Progenitor cell of endocrine pancreas (in vitro differentiated cells): ENCODE measurements at regions not wholly inside any gene's neighbourhood (a gene's known extent, or its start where the extent isn't known, plus 50 kb on each side); places are given as distances from the start of the nearest gene placed in this dataset.
"Not testable (repeated sequence)": the region's sequence is repeated elsewhere in the genome, so short reads cannot be mapped to it uniquely, and the experiment has no call there.

ENCODE experiments used
- DNase-seq: peaks from one replicate; pipeline ENCODE4 v3.0.0; 2021; ENCODE audit warnings: low spot score; ENCODE audit not compliant: unreplicated experiment
- H3K27ac Mint-ChIP-seq: 2 replicates; pipeline ENCODE4 v1.8.0; 2021; ENCODE audit warnings: mild to moderate bottlenecking, moderate library complexity, mixed read lengths
- H3K27me3 Mint-ChIP-seq: 2 replicates; pipeline ENCODE4 v1.8.0; 2021; ENCODE audit warnings: mixed read lengths
- H3K36me3 Mint-ChIP-seq: 2 replicates; pipeline ENCODE4 v1.8.0; 2022; ENCODE audit warnings: mixed read lengths; ENCODE audit not compliant: insufficient read depth
- H3K4me1 Mint-ChIP-seq: 2 replicates; pipeline ENCODE4 v1.8.0; 2021; ENCODE audit warnings: low read depth, mixed read lengths
- H3K4me3 Mint-ChIP-seq: 2 replicates; pipeline ENCODE4 v1.8.0; 2021; ENCODE audit warnings: low read depth, mild to moderate bottlenecking, moderate library complexity, mixed read lengths
- H3K9me3 Mint-ChIP-seq: 2 replicates; pipeline ENCODE4 v1.8.0; 2021; ENCODE audit warnings: low read depth, mixed read lengths
- CTCF ChIP-seq: fragments of 200-600 bp; sonication (generic); IDR thresholded peaks from one replicate; pipeline ENCODE4 v1.5.0; 2021; ENCODE audit warnings: antibody characterized with exemption, mild to moderate bottlenecking; ENCODE audit not compliant: unreplicated experiment

DNA sequence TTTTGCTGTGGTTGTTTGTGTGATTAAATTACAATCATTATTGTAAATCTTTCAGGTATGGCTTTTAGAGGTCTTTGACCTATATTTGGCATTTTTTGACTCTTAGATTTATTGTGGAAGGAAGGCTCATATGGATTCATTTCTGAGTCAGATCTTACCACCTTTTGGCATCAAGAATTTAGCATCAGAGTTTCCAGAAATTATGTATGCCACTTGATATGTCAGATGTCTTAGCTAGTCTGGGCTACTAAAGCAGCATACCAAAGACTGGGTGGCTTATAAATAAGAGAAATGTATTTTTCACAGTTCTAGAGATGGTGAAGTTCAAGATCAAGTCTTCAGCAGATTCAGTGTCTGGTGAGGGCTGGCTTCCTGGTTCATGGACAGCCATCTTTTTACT, 129.5 kb upstream of the PZP start:
- DNase-seq = no peak
- H3K27ac Mint-ChIP-seq = no peak overlapping the region
- H3K4me1 Mint-ChIP-seq = peaks cover 4% of the 10 kb centered on the region
- H3K4me3 Mint-ChIP-seq = no peak overlapping the region
- TF ChIP-seq CTCF = no peak
- peaks cover 10% of the 10 kb centered on the region for H3K36me3 Mint-ChIP-seq
- H3K27me3 Mint-ChIP-seq = no peaks in the 10 kb centered on the region
- peaks cover 13% of the 10 kb centered on the region for H3K9me3 Mint-ChIP-seq

GRCh38 chr12:9336375-9337011, 128.3 kb upstream of the PZP start:
- Mint-ChIP-seq H3K36me3 (peaks cover 10% of the 10 kb centered on the region), H3K9me3 (peaks cover 13% of the 10 kb centered on the region)
- not testable (repeated sequence) for H3K4me1 Mint-ChIP-seq, H3K27me3 Mint-ChIP-seq, H3K27ac Mint-ChIP-seq, DNase-seq, H3K4me3 Mint-ChIP-seq

- Mint-ChIP-seq H3K4me3 (no peak overlapping the region), H3K27me3 (no peaks in the 10 kb centered on the region), H3K9me3 (peaks cover 13% of the 10 kb centered on the region), H3K4me1 (peaks cover 4% of the 10 kb centered on the region), H3K27ac (no peak overlapping the region), H3K36me3 (peaks cover 10% of the 10 kb centered on the region)
- no peak for DNase-seq
- no peak for TF ChIP-seq CTCF
Observed at GRCh38 chr12:9335867-9336266, 127.7 kb upstream of the PZP start.

DNA sequence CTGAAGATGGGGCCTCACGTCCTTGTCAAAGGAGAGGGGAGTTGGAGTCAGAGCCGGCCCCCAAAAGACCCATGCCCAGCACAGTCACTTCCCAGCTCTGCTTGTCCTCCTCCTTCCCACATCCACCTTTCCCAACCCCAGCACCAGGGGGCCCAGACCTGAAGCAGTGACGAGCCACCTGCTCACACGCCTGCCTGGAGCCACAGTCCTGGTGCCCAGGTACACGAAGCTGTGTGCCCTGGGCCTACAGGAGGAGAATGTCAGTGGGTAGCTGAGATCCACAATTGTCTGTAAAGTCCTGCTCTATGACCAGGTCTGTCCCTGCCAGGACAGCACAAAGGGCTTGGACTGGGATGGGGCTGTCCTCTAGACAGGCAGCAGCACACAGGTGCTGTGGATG, 126.8 kb upstream of the PZP start:
- H3K27ac Mint-ChIP-seq = no peak overlapping the region
- peaks cover 13% of the 10 kb centered on the region for H3K9me3 Mint-ChIP-seq
- no peak for TF ChIP-seq CTCF
- H3K4me3 Mint-ChIP-seq = no peak overlapping the region
- H3K27me3 Mint-ChIP-seq = no peaks in the 10 kb centered on the region
- DNase-seq = no peak
- peaks cover 4% of the 10 kb centered on the region for H3K4me1 Mint-ChIP-seq
- H3K36me3 Mint-ChIP-seq = peaks cover 10% of the 10 kb centered on the region

DNA sequence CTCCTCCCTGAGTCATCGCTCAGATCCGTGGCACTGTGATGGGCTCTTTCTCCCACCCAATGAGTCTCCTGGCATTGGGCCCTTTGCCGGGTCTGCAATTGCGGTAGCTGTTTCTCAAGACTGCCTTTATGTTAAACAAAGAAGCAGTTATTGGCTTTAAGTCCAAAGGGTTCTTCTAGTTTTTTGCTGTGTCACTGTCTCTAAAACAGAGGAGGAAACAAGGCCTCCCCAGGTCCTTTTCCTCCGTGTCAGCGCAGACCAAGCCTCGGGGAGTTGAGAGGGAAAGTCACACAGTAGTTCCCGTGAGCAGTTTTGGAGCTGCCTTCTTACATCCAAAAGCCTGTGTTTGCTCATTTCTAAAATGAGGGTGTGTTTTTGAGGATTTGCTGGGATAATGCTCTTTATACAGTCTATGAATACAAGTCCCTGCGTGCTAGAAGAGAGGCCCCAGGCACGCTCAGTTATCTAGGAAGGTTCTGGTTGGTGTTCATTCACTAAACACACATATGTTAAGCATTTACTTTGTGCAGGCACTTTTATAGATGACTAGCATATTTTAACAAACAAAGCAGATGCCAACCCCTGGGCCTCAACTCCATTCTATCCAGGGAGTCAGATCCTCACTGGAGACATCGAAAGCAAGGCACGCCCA, 126.0 kb upstream of the PZP start:
- no peak for DNase-seq
- peaks cover 4% of the 10 kb centered on the region for H3K4me1 Mint-ChIP-seq
- no peaks in the 10 kb centered on the region for H3K27me3 Mint-ChIP-seq
- peaks cover 10% of the 10 kb centered on the region for H3K36me3 Mint-ChIP-seq
- no peak overlapping the region for H3K27ac Mint-ChIP-seq
- no peak for TF ChIP-seq CTCF
- peaks cover 13% of the 10 kb centered on the region for H3K9me3 Mint-ChIP-seq
- no peak overlapping the region for H3K4me3 Mint-ChIP-seq

DNA sequence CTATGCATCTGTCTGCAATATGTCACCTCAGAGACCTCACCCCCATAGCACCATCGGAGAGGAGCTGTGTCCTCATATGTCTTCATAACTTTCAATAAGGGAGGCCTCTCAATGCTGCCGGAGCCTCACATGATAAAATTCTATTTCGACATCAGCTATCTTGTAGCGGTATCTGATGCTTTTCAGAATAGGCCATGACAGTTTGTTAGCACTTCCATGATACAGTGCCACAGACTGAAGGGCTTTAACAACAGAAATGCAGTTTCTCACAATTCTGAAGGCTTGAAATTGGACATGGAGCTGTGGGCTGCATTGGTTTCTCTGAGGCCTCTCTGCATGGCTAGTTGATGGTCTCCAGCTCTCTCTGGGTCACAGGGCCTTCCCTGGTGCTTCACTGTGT, 125.0 kb upstream of the PZP start:
- peaks cover 4% of the 10 kb centered on the region for H3K4me1 Mint-ChIP-seq
- no peaks in the 10 kb centered on the region for H3K27me3 Mint-ChIP-seq
- H3K27ac Mint-ChIP-seq = no peak overlapping the region
- peaks cover 13% of the 10 kb centered on the region for H3K9me3 Mint-ChIP-seq
- DNase-seq = no peak
- no peak for TF ChIP-seq CTCF
- H3K4me3 Mint-ChIP-seq = no peak overlapping the region
- peaks cover 12% of the 10 kb centered on the region for H3K36me3 Mint-ChIP-seq
